ENCODE measurements at regions not wholly inside any gene's neighbourhood (a gene's known extent, or its start where the extent isn't known, plus 50 kb on each side); places are given as distances from the start of the nearest gene placed in this dataset.
"Not testable (repeated sequence)": the region's sequence is repeated elsewhere in the genome, so short reads cannot be mapped to it uniquely, and the experiment has no call there.

- DNase-seq = no peak
Measured at GRCh38 chr6:164097056-164097455, 682.5 kb downstream of the QKI start.

- DNase-seq = no peak
Measured at GRCh38 chr6:164095056-164095455, 680.5 kb downstream of the QKI start.

GRCh38 chr6:164087870-164088269 lies 673.4 kb downstream of the QKI start:
- no peak for DNase-seq

- DNase-seq = no peak
Measured at GRCh38 chr6:164087211-164087610, 672.7 kb downstream of the QKI start.

- no peak for DNase-seq
Measured at GRCh38 chr6:164086076-164086887, 671.8 kb downstream of the QKI start.

- DNase-seq = no peak
Measured at GRCh38 chr6:164085091-164086075, 670.9 kb downstream of the QKI start.

- no peak for DNase-seq
Measured at GRCh38 chr6:164079275-164079600, 664.7 kb downstream of the QKI start.

- DNase-seq = no peak
Measured at GRCh38 chr6:164078532-164079274, 664.2 kb downstream of the QKI start.

GRCh38 chr6:164076818-164077532 lies 662.5 kb downstream of the QKI start:
- not testable (repeated sequence) for DNase-seq

- no peak for DNase-seq
Measured at GRCh38 chr6:164075981-164076615, 661.6 kb downstream of the QKI start.

GRCh38 chr6:164072240-164072666 lies 657.7 kb downstream of the QKI start:
- DNase-seq = no peak

GRCh38 chr6:164069350-164069990 lies 655.0 kb downstream of the QKI start:
- no peak for DNase-seq

- no peak for DNase-seq
Measured at GRCh38 chr6:164068527-164068926, 654.0 kb downstream of the QKI start.

- DNase-seq = peak in 1 of 3 experiments; percentile 42
Measured at GRCh38 chr6:164066766-164067165, 652.2 kb downstream of the QKI start.

GRCh38 chr6:164066335-164066734 lies 651.8 kb downstream of the QKI start:
- no peak for DNase-seq

GRCh38 chr6:164063346-164063745 lies 648.8 kb downstream of the QKI start:
- DNase-seq = no peak

GRCh38 chr6:164062872-164063271 lies 648.4 kb downstream of the QKI start:
- no peak for DNase-seq

- DNase-seq = no peak
Measured at GRCh38 chr6:164057876-164058275, 643.4 kb downstream of the QKI start.

- no peak for DNase-seq
Measured at GRCh38 chr6:164051427-164051826, 636.9 kb downstream of the QKI start.

- DNase-seq = no peak
Measured at GRCh38 chr6:164049517-164049988, 635.0 kb downstream of the QKI start.

GRCh38 chr6:164048840-164049516 lies 634.5 kb downstream of the QKI start:
- DNase-seq = no peak
